HEK293T (cell line): ENCODE measurements at regions not wholly inside any gene's neighbourhood (a gene's known extent, or its start where the extent isn't known, plus 50 kb on each side); places are given as distances from the start of the nearest gene placed in this dataset.

Source experiments
- ARNT ChIP-seq: fragments of 450-650 bp; IDR thresholded peaks from 2 replicates; pipeline ENCODE4 v1.6.1; 2017; ENCODE audit warnings: mild to moderate bottlenecking
- ELF4 ChIP-seq: fragments of 450-650 bp; IDR thresholded peaks from 2 replicates; pipeline ENCODE4 v1.6.1; 2017; ENCODE audit warnings: antibody characterized with exemption
- FOXA1 ChIP-seq: fragments of 450-650 bp; IDR thresholded peaks from 2 replicates; pipeline ENCODE4 v1.6.1; 2016; ENCODE audit warnings: mild to moderate bottlenecking
- FOXK2 ChIP-seq: fragments of 450-650 bp; IDR thresholded peaks from 2 replicates; pipeline ENCODE4 v1.6.1; 2016; ENCODE audit warnings: mild to moderate bottlenecking
- FOXM1 ChIP-seq: fragments of 450-650 bp; IDR thresholded peaks from 2 replicates; pipeline ENCODE4 v1.6.1; 2017; ENCODE audit warnings: mild to moderate bottlenecking, borderline replicate concordance
- L3MBTL2 ChIP-seq: fragments of 450-650 bp; conservative IDR thresholded peaks from 2 replicates; pipeline ENCODE4 v1.6.1; 2016; ENCODE audit warnings: mild to moderate bottlenecking
- NFRKB ChIP-seq: fragments of 450-650 bp; IDR thresholded peaks from 2 replicates; pipeline ENCODE4 v1.6.1; 2016; ENCODE audit warnings: mild to moderate bottlenecking, moderate library complexity
- PKNOX1 ChIP-seq: fragments of 450-650 bp; IDR thresholded peaks from 2 replicates; pipeline ENCODE4 v1.6.1; 2016
- SP1 ChIP-seq: fragments of 450-650 bp; IDR thresholded peaks from 2 replicates; pipeline ENCODE4 v1.6.1; 2017
- SUZ12 ChIP-seq: fragments of 450-650 bp; IDR thresholded peaks from 2 replicates; pipeline ENCODE4 v1.6.1; 2016; ENCODE audit warnings: mild to moderate bottlenecking
- TARDBP ChIP-seq: fragments of 450-650 bp; IDR thresholded peaks from 2 replicates; pipeline ENCODE4 v1.6.1; 2016

- TF ChIP-seq FOXA1 (no peak), SP1 (no peak), SUZ12 (no peak), TARDBP (no peak), NFRKB (no peak), FOXK2 (no peak), FOXM1 (no peak), ARNT (no peak), ELF4 (no peak), L3MBTL2 (no peak), PKNOX1 (no peak)
Measured at GRCh38 chr4:100836929-100837328, 319.1 kb upstream of the EMCN start.
